ENCODE measurements at regions not wholly inside any gene's neighbourhood (a gene's known extent, or its start where the extent isn't known, plus 50 kb on each side); places are given as distances from the start of the nearest gene placed in this dataset.
"Not testable (repeated sequence)": the region's sequence is repeated elsewhere in the genome, so short reads cannot be mapped to it uniquely, and the experiment has no call there.

GRCh38 chr1:67909776-67910175 lies 76.5 kb upstream of the GNG12 start:
- no peak for DNase-seq (ENCODE audit: low spot score)
- no peak for TF ChIP-seq CTCF (IDR thresholded peaks at IDR 0.05)
- no peak for ATAC-seq (ENCODE audit: low FRiP score)

GRCh38 chr1:67908250-67908936 lies 75.1 kb upstream of the GNG12 start:
- DNase-seq (ENCODE audit: low spot score) = no peak
- no peak for TF ChIP-seq CTCF (IDR thresholded peaks at IDR 0.05)
- no peak for ATAC-seq (ENCODE audit: low FRiP score)

GRCh38 chr1:67907467-67907866 lies 74.2 kb upstream of the GNG12 start:
- not testable (repeated sequence) for ATAC-seq (ENCODE audit: low FRiP score); DNase-seq (ENCODE audit: low spot score)

- not testable (repeated sequence) for DNase-seq (ENCODE audit: low spot score); ATAC-seq (ENCODE audit: low FRiP score)
Measured at GRCh38 chr1:67906015-67906414, 72.7 kb upstream of the GNG12 start.

GRCh38 chr1:67902546-67903223 lies 69.4 kb upstream of the GNG12 start:
- not testable (repeated sequence) for DNase-seq (ENCODE audit: low spot score); ATAC-seq (ENCODE audit: low FRiP score)

- TF ChIP-seq CTCF (IDR thresholded peaks at IDR 0.05) = no peak
- no peak for ATAC-seq (ENCODE audit: low FRiP score)
Measured at GRCh38 chr1:67898033-67898726, 64.9 kb upstream of the GNG12 start.

GRCh38 chr1:67897270-67897949 lies 64.1 kb upstream of the GNG12 start:
- no peak for DNase-seq (ENCODE audit: low spot score)
- no peak for ATAC-seq (ENCODE audit: low FRiP score)
- TF ChIP-seq CTCF (IDR thresholded peaks at IDR 0.05) = no peak

More at GRCh38 chr1:67898033-67898726, 64.9 kb upstream of the GNG12 start:
- DNase-seq (ENCODE audit: low spot score) = no peak

GRCh38 chr1:67896826-67897225 lies 63.6 kb upstream of the GNG12 start:
- no peak for DNase-seq (ENCODE audit: low spot score)
- ATAC-seq (ENCODE audit: low FRiP score) = no peak
- no peak for TF ChIP-seq CTCF (IDR thresholded peaks at IDR 0.05)

All from omental fat pad (tissue), 3 donors.